A549 (cell line): ENCODE measurements at regions not wholly inside any gene's neighbourhood (a gene's known extent, or its start where the extent isn't known, plus 50 kb on each side); places are given as distances from the start of the nearest gene placed in this dataset.

Experiments
- CEBPB ChIP-seq, 2 experiments: fragments of >200 bp in 1 of 2; sonication (Bioruptor Twin) in 1 of 2; formaldehyde crosslinking in 1 of 2; IDR thresholded peaks; 2 replicates each; pipeline ENCODE4 v1.6.1; 2012 to 2016
- CHD4 ChIP-seq: fragments of 200-600 bp; sonication (generic); IDR thresholded peaks from 2 replicates; pipeline ENCODE4 v1.6.1; 2016; ENCODE audit warnings: antibody characterized with exemption, mild to moderate bottlenecking, borderline replicate concordance
- FOXS1 ChIP-seq: fragments of 250-450 bp; sonication (Bioruptor Pico); IDR thresholded peaks from 2 replicates; pipeline ENCODE4 v1.5.0; 2020; ENCODE audit warnings: mild to moderate bottlenecking, moderate library complexity
- MAZ ChIP-seq: fragments of 150-350 bp; IDR thresholded peaks from 2 replicates; pipeline ENCODE4 v1.6.1; 2014; ENCODE audit warnings: antibody characterized with exemption, low read depth, low read length, borderline replicate concordance
- POLR2A ChIP-seq: IDR thresholded peaks from 2 replicates; pipeline ENCODE4 v1.6.1; 2012; ENCODE audit warnings: mild to moderate bottlenecking, low read length
- TF ChIP-seq, protein P1 (sequence below): fragments of >200 bp; sonication (Bioruptor Twin); formaldehyde crosslinking; IDR thresholded peaks from 3 replicates; pipeline ENCODE4 v1.5.1; 2016
- TF ChIP-seq, protein P2 (sequence below): fragments of >200 bp; sonication (Bioruptor Twin); formaldehyde crosslinking; IDR thresholded peaks from 3 replicates; pipeline ENCODE4 v1.6.1; 2016
- TF ChIP-seq, protein P3 (sequence below): fragments of 200-600 bp; sonication (generic); IDR thresholded peaks from 2 replicates; pipeline ENCODE4 v1.6.1; 2016; ENCODE audit warnings: antibody characterized with exemption, mild to moderate bottlenecking, moderate library complexity

DNA sequence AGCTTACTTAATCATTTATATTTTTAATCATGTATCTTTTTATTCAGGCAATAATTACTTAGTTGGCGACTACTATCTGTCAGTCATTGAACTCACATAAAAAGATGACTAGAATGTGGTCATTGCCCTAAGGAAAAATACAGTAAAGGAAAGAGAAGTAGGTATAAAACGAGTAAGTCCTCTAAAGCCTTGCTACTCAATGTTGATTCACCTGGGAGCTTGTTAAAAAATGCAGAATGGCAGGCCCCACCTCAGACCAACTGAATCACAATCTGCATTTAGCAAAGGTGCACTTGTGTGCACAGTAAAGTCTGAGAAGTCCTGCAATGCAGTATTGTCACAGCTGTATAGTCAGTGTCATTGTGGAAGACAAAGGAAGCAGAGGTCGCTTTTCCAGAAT is 592.4 kb downstream of the CSNK1G3 start:
- TF ChIP-seq, protein P1, sequence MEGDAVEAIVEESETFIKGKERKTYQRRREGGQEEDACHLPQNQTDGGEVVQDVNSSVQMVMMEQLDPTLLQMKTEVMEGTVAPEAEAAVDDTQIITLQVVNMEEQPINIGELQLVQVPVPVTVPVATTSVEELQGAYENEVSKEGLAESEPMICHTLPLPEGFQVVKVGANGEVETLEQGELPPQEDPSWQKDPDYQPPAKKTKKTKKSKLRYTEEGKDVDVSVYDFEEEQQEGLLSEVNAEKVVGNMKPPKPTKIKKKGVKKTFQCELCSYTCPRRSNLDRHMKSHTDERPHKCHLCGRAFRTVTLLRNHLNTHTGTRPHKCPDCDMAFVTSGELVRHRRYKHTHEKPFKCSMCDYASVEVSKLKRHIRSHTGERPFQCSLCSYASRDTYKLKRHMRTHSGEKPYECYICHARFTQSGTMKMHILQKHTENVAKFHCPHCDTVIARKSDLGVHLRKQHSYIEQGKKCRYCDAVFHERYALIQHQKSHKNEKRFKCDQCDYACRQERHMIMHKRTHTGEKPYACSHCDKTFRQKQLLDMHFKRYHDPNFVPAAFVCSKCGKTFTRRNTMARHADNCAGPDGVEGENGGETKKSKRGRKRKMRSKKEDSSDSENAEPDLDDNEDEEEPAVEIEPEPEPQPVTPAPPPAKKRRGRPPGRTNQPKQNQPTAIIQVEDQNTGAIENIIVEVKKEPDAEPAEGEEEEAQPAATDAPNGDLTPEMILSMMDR = no peak
- no peak for TF ChIP-seq POLR2A
- no peak for TF ChIP-seq MAZ
- TF ChIP-seq, protein P2, sequence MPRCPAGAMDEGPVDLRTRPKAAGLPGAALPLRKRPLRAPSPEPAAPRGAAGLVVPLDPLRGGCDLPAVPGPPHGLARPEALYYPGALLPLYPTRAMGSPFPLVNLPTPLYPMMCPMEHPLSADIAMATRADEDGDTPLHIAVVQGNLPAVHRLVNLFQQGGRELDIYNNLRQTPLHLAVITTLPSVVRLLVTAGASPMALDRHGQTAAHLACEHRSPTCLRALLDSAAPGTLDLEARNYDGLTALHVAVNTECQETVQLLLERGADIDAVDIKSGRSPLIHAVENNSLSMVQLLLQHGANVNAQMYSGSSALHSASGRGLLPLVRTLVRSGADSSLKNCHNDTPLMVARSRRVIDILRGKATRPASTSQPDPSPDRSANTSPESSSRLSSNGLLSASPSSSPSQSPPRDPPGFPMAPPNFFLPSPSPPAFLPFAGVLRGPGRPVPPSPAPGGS = no peak
- TF ChIP-seq, protein P3, sequence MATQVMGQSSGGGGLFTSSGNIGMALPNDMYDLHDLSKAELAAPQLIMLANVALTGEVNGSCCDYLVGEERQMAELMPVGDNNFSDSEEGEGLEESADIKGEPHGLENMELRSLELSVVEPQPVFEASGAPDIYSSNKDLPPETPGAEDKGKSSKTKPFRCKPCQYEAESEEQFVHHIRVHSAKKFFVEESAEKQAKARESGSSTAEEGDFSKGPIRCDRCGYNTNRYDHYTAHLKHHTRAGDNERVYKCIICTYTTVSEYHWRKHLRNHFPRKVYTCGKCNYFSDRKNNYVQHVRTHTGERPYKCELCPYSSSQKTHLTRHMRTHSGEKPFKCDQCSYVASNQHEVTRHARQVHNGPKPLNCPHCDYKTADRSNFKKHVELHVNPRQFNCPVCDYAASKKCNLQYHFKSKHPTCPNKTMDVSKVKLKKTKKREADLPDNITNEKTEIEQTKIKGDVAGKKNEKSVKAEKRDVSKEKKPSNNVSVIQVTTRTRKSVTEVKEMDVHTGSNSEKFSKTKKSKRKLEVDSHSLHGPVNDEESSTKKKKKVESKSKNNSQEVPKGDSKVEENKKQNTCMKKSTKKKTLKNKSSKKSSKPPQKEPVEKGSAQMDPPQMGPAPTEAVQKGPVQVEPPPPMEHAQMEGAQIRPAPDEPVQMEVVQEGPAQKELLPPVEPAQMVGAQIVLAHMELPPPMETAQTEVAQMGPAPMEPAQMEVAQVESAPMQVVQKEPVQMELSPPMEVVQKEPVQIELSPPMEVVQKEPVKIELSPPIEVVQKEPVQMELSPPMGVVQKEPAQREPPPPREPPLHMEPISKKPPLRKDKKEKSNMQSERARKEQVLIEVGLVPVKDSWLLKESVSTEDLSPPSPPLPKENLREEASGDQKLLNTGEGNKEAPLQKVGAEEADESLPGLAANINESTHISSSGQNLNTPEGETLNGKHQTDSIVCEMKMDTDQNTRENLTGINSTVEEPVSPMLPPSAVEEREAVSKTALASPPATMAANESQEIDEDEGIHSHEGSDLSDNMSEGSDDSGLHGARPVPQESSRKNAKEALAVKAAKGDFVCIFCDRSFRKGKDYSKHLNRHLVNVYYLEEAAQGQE = no peak
- TF ChIP-seq FOXS1 = no peak
- no peak for TF ChIP-seq CHD4
- TF ChIP-seq CEBPB (IDR thresholded peaks at IDR 0.05) = no peak
